ENCODE measurements at regions not wholly inside any gene's neighbourhood (a gene's known extent, or its start where the extent isn't known, plus 50 kb on each side); places are given as distances from the start of the nearest gene placed in this dataset.

- Histone ChIP-seq H3K4me1 (no peaks in the 10 kb centered on the region), H3K36me3 (no peaks in the 10 kb centered on the region), H3K27me3 (ENCODE audit: low read depth) (no peaks in the 10 kb centered on the region), H3K4me3 (no peak overlapping the region), H3K9me3 (replicated peaks) (no peaks in the 10 kb centered on the region), H3K27ac (replicated peaks) (no peak overlapping the region)
- intact Hi-C loops (cut with micrococcal nuclease) = no loop called here
- TF ChIP-seq, protein P1, sequence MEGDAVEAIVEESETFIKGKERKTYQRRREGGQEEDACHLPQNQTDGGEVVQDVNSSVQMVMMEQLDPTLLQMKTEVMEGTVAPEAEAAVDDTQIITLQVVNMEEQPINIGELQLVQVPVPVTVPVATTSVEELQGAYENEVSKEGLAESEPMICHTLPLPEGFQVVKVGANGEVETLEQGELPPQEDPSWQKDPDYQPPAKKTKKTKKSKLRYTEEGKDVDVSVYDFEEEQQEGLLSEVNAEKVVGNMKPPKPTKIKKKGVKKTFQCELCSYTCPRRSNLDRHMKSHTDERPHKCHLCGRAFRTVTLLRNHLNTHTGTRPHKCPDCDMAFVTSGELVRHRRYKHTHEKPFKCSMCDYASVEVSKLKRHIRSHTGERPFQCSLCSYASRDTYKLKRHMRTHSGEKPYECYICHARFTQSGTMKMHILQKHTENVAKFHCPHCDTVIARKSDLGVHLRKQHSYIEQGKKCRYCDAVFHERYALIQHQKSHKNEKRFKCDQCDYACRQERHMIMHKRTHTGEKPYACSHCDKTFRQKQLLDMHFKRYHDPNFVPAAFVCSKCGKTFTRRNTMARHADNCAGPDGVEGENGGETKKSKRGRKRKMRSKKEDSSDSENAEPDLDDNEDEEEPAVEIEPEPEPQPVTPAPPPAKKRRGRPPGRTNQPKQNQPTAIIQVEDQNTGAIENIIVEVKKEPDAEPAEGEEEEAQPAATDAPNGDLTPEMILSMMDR (IDR thresholded peaks at IDR 0.05; ENCODE audit: borderline replicate concordance) = no peak
- DNase-seq = no peak
Measured at GRCh38 chr2:12577091-12577490, 139.6 kb upstream of the TRIB2 start.

DNA sequence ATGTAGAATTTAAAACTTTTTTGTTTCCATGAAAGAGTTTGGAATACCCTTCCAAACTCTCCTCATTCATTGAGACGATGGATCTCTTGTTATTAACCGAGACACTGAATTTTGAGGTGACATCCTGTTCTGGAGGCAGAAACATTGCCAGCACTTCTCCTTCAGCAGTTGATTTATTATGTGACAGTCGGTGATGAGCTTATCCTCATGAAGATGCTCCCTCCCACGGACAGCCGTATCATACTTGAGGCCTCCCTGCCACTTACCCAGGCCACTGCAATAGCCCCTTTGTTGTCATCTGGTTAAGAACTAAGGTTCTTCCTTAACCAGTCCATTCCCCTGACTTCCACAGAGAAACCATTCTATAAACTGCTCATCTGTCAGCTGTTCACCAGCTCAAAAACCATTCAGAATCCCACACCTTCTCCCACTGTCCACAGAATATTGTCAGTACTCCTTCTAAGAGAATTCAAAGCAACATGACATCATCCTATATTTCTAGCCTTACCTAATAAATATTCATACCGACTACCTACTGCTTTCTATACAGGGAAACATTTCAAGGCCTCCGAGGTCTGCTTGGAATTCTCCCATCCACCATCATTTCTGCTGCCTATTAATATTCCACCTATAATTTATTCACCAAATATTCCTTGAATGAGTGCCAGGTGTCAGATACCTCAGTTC lies 139.0 kb upstream of the TRIB2 start:
- intact Hi-C loops (cut with micrococcal nuclease) = no loop called here
- H3K4me3 ChIP-seq = no peak overlapping the region
- H3K36me3 ChIP-seq = no peaks in the 10 kb centered on the region
- no peaks in the 10 kb centered on the region for H3K9me3 ChIP-seq (replicated peaks)
- no peak for DNase-seq
- H3K4me1 ChIP-seq = no peaks in the 10 kb centered on the region
- H3K27ac ChIP-seq (replicated peaks) = no peak overlapping the region
- TF ChIP-seq, protein P1 (IDR thresholded peaks at IDR 0.05; ENCODE audit: borderline replicate concordance) = no peak
- no peaks in the 10 kb centered on the region for H3K27me3 ChIP-seq (ENCODE audit: low read depth)

DNA sequence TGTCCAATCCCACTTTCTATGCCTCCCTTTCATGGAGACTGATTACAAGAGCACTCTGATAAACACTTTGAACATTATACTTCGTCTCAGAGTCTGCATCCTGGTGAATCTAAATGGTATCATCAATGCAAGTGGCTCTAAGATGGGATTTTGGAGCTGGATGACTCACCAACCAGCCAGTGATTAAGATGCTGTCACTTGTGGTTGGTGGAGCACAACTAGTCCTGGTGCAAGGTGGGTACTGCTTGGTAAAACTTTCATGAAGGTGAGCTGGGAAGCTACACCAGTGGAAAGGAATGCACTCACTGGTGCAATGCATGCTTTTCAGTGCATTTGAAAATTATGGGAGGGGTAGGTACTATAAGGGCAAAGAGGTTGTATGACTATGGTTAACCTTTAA lies 137.7 kb upstream of the TRIB2 start:
- Histone ChIP-seq H3K36me3 (no peaks in the 10 kb centered on the region), H3K9me3 (replicated peaks) (no peaks in the 10 kb centered on the region), H3K4me1 (no peaks in the 10 kb centered on the region), H3K27ac (replicated peaks) (no peak overlapping the region), H3K27me3 (ENCODE audit: low read depth) (no peaks in the 10 kb centered on the region), H3K4me3 (no peak overlapping the region)
- no peak for DNase-seq
- intact Hi-C loops (cut with micrococcal nuclease) = no loop called here
- TF ChIP-seq, protein P1 (IDR thresholded peaks at IDR 0.05; ENCODE audit: borderline replicate concordance) = no peak

DNA sequence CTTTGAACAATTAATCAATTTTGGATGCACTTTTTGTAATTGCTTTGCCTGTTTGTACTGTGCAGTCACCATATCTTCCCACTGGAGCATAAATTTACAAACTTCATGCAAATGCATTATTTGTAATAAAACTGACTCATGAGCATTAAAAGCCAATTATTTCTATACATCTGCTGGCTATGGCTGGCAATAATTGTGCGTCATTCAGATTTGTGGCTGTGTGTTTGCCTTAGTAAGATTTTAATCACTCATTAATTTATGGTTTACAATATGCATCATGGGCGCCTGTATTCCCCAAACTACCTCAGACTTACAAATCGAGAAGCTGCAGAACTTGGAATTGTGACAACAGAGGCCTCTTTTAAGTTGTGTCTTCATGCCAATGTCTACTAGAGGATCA lies 132.4 kb upstream of the TRIB2 start:
- intact Hi-C loops (cut with micrococcal nuclease) = no loop called here
- Histone ChIP-seq H3K9me3 (replicated peaks) (no peaks in the 10 kb centered on the region), H3K4me3 (no peak overlapping the region), H3K36me3 (no peaks in the 10 kb centered on the region), H3K27me3 (ENCODE audit: low read depth) (no peaks in the 10 kb centered on the region), H3K27ac (replicated peaks) (no peak overlapping the region), H3K4me1 (peaks cover 9% of the 10 kb centered on the region)
- TF ChIP-seq, protein P1 (IDR thresholded peaks at IDR 0.05; ENCODE audit: borderline replicate concordance) = no peak
- no peak for DNase-seq

DNA sequence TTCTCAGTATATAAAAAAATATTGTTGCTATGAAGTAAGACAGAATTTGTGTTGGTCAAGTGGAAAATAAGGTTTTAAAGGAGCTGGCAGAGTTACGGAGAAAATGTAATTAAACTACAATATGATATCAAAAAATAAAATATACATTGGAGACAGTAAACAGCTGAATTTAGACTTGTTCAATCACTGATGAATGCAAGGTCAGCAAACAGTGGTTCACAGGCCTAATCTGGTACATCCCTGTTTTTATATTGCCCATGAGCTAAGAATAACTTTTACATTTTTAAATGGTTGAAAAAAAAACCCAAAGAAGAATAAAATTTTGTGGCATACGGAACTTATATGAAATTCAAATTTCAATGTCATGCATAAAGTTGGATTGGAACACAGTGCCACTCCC lies 131.0 kb upstream of the TRIB2 start:
- no peaks in the 10 kb centered on the region for H3K9me3 ChIP-seq (replicated peaks)
- intact Hi-C loops (cut with micrococcal nuclease) = no loop called here
- peaks cover 9% of the 10 kb centered on the region for H3K4me1 ChIP-seq
- TF ChIP-seq, protein P1 (IDR thresholded peaks at IDR 0.05; ENCODE audit: borderline replicate concordance) = no peak
- H3K4me3 ChIP-seq = no peak overlapping the region
- H3K36me3 ChIP-seq = no peaks in the 10 kb centered on the region
- no peak overlapping the region for H3K27ac ChIP-seq (replicated peaks)
- no peak for DNase-seq
- no peaks in the 10 kb centered on the region for H3K27me3 ChIP-seq (ENCODE audit: low read depth)

Data from left ventricle myocardium inferior (tissue), 1 donor.